Islet precursor cell (in vitro differentiated cells): ENCODE measurements at regions not wholly inside any gene's neighbourhood (a gene's known extent, or its start where the extent isn't known, plus 50 kb on each side); places are given as distances from the start of the nearest gene placed in this dataset.
"Not testable (repeated sequence)": the region's sequence is repeated elsewhere in the genome, so short reads cannot be mapped to it uniquely, and the experiment has no call there.

ENCODE experiments used
- DNase-seq: peaks from one replicate; pipeline ENCODE4 v3.0.0-alpha.2; 2018

- no peak for DNase-seq
These were observed 408.7 kb downstream of the REEP3 start for GRCh38 chr10:63929831-63930467.

DNA sequence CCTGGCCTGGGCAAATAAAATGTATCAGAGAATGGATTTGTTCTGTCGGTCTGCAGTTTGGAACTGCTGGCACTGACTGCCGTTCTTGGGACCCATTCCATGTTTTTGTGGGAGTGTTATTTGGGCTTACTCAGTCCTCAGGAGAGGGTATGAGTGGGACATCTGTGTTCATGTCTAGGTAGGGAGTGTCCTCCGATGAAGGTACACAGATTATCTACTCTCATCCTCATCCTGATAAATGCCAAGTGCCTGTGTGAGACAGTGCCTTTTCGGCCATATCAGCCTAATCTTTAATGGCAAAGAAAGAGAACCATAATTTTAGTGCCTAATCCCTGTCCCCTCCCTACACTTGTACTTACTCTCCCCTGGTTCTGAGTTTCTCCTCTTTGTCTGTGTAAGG is 409.4 kb downstream of the REEP3 start:
- DNase-seq = no peak

DNA sequence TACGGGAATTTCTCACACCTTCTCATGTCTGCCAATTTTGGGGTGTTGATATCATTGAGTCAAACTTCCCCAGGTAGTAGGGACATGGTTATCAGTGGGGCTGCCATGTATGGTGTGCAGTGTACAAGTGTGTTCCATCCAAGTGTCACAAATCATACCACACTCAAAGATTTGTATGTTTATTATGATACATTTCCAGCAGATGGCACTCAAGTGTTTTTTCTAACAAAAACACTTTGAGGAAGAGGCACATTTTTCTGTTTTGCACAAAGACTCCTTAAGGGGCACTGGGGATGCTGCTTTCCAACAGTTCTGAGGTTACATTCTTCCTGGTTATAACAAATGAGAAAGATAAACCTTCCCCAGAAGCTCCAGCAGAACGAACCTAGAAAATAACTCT is 414.5 kb downstream of the REEP3 start:
- DNase-seq = no peak

DNA sequence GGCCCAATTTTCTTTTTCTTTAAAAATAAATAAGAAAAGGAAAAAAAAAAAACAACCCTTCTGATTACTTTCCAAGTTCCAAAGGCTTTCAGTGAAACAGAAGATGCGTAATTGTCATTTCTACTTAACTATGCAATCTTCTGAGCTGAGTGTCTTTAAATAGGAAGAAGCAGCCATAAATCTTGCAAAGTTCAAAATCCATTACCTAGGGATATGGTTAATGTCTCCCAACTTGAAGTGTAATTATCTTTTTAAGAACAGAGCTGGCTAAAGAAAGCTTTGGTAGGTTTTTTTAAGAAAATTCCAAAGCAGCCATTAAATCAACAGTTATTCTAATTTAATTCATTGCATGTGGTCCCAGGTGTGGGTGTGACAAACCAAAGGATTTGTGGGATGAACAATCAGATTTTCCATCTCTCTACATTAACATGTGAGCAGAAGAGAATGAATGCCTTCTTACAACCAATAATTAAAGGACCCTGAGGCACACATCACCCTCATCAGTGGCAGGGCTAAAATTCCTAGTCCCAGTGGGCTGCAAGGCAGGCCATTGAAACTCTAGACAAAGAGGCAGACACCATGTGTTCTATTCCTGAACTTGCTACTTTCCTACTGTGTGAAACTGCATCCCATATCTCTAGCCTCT is 419.2 kb downstream of the REEP3 start:
- no peak for DNase-seq

DNA sequence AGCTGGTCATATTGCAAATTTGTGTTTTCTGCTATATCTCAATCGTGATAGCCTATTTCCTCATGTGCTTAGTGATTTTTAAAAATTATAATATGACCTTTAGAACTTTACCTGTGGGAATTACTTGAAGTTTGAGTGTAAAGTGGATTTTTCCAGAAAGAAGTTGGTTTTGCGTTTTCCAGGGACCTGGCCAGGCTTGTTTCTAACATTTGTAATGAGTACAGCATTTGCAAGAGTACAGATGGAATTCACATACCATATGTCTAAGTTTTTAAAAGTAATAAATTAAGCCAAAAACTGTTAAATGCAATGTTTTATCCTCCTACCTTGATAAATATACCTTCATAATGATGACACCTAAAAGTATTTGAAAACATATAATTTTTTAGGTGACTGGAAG is 443.2 kb downstream of the REEP3 start:
- no peak for DNase-seq

- DNase-seq = no peak
These were observed 444.6 kb downstream of the REEP3 start for GRCh38 chr10:63965846-63966245.

DNA sequence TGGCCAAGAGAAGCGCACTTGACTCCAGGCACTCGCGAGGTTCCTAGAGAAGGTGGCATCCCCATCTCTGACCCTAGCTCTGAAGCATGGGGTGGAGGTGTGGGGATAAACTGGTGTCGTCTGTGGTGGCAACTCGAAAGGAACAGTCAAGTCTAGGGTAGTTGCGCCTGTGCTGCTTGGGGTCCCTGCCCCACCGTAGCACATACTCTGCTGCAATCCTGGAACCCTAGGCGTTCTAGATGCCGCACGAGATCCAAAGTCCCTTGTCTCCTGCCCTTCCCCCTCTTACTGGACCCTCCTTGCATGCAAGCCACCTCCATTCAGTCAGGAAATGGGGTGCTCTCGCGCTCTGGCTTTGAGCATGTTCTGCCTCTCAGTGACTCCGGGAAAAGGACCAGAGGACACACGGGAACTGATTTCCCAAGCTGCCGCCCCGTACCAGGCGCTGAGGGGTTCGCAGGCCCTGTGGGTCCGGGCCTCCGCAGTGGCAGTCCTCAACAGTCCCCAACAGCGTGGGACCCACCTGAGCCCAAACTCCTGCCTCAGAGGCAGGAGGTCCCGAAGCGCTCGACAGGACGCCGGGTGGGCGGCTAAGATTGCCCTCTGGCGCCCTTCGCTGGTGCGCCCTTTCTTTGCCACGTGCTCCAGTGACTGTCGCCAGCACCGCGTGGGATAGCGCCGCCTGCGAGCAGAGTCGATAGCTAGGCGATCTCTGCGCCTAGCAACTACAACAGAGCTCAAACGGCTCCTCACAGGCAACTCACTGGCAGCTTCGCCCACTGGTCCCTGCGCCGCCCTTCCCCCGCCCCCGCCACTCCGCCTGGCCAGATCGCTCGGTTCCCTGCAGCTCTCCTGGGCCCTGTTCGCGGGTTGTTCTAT is 452.0 kb downstream of the REEP3 start:
- no peak for DNase-seq

GRCh38 chr10:63976538-63976937 is 455.3 kb downstream of the REEP3 start:
- peak; percentile 73 for DNase-seq

DNA sequence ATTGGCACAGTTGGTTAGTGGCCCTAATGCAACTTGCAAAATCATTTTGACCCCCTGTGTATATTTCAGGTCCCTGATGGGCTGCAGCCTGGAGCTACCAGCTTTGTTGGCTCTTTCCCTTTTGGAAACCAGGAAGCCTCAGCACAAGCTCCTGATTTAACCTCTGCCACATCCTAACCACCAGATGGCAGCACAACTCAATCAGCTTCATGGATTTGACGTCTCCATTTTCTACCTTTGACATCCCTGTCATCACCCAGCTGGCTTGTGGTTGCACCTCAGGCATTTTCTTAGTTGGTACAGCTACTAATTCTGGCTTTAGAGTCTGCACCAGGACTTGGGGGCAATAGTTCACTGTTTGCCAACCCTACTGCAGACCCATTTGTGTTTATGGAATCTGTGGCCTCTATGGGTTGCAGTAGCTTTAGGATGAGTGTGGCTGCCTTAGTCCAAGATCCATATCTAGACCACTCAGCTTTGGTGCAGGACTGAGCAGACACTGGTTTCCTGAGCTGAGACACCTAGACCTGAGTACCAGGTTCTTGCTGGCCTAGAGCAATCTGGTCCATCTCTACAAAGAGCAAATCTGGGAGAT is 456.2 kb downstream of the REEP3 start:
- peak; percentile 70 for DNase-seq

DNA sequence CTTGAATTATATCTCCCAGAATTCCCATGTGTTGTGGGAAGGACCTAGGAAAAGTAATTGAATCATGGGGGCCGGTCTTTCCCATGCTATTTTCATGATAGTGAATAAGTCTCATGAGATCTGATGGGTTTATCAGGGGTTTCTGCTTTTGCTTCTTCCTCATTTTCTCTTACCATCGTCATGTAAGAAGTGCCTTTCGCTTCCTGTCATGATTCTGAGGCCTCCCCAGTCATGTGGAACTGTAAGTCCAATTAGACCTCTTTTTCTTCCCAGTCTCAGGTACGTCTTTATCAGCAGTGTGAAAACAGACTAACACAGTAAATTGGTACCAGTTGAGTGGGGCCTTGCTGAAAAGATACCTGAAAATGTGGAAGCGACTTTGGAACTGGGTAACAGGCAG is 459.7 kb downstream of the REEP3 start:
- peak; percentile 6 for DNase-seq

GRCh38 chr10:63984061-63984460 is 462.9 kb downstream of the REEP3 start:
- DNase-seq = not testable (repeated sequence)

GRCh38 chr10:63986536-63986935 is 465.3 kb downstream of the REEP3 start:
- DNase-seq = no peak

- no peak for DNase-seq
These were observed 466.0 kb downstream of the REEP3 start for GRCh38 chr10:63987212-63987611.

DNA sequence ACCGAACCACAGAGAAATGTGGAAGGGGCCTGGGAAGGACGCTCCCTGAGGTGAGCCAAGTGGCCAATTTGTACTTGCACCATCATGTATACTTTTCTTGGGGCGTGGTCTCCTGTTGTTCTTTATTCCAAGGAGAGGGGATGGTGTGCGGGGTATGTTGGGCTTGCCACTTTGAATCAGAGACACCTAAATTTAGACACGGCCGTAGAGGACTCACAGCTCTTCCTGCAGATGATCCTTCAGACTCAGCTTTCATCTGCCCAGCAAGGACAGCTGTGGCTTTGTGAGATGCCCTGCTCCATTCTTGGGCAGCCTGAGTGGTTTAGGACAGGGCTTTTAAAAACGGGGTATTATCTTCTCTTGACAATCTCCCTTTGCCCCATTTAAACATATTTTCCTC is 473.2 kb downstream of the REEP3 start:
- DNase-seq = peak; percentile 17

GRCh38 chr10:64007157-64007556 is 486.0 kb downstream of the REEP3 start:
- DNase-seq = no peak

DNA sequence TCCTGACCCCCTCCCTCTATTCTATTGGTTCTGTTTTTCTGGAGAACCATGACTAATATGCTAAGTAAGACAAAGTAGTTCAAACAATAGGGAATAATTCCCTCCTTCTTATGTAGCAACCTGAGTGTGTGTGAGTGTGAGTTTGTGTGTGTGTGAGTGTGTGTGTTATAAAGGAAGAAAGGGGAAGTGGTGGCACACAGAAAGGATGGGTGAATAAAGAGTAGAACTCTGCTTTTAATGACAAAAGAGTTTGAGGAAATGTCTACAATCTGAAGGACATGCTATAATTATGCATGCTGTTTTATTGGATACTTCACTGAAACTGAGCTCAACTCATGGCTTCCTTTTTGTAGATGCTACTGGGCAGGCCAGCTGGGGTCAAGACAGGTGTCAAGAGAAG is 489.5 kb downstream of the REEP3 start:
- DNase-seq = no peak

DNA sequence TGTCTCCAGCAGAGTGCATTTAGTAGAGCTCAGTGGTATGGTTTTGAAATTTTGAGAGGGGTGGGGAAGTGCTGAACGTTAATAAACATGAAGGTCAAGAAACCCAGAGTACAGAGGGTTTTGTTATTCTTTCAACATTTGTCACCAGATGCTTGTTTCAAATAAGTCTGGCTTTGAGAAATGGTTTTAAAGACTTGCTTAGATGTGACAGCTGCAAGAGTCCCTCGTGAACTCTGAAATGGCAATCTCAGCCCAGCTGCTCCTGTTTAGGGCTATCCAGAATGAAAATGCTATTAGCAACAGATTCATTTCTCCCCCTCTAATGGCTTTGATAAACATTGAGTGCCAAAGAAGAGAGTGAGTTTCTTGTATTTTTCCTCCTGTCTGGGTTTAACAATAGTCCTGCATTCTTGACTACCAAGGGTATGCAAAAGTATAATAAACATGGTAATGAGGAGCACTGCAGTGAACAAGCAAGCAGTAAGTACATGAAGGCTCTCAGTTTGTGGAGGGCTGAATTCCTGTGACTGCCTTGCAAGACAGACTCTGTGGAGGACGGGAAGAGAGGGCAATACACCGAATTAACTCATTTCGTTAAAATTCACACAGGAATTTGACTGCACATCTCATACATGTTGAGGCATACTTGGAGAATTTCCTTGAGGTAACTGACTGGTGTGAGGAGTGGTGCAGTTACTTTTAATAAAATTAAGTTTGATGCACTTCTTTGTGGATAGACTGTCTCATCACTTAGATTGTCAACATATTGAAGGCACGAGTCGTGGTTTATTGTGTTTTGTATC is 490.9 kb downstream of the REEP3 start:
- no peak for DNase-seq

- DNase-seq = no peak
These were observed 493.1 kb downstream of the REEP3 start for GRCh38 chr10:64014281-64014680.

- DNase-seq = no peak
These were observed 502.8 kb downstream of the REEP3 start for GRCh38 chr10:64023926-64024470.

GRCh38 chr10:64033711-64034110 is 512.5 kb downstream of the REEP3 start:
- DNase-seq = no peak

DNA sequence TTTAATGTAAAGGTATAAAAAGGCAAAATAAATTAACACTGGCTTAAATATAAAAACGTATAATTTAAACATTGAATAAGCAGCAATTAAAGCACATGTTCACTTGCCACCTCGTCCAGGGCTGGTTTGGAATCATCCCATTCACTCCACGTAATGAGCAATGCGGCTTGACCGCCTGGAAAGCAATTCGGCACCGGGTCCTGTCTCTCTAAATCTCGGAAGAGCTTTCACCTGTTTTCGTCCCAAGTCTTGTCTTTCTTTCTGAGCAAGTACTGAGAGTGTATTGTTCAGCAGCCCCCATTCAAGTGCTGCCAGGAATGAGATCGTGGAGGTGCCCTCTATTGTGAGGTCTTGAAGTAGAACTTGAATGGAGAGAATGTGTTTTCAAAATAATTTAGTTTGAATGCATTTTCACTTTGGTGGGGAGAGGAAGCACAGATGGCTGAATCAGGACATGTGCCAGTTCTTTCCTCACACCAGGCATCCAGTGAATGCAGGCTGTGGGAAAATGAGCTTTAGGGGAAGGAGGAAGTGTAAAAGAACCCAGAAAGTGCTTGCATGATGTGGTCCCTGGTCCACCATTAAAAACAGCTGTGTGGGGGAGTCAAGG is 515.2 kb downstream of the REEP3 start:
- no peak for DNase-seq

DNA sequence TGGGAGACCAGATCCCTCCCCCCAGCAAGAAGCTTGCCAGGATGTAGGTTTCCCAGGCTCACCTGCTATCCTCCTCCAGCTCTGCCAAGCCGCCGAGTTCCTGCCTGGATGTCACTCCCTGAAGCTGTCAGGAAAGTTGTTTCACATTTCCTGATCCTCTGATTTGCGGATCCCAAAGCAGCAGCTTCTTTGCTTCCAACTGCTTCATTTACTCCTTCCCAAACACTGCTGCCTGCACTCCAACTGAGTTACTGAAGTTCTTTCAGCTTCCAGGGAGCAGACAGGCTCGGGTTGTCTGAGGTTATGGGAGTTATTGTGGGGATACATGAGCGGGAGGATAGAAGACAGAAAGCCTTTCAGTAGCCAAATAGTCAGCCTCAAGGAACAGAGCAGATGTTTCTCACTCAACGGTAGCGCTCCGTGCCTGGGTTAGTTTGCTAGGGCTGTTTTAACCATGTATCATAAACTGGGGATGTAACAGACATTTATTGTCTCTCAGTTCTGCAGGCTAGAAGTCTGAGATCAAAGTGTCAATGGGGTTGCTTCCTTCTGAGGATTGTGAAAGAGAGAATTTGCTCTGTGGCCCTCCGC is 516.0 kb downstream of the REEP3 start:
- no peak for DNase-seq
